Trophoblast cell (in vitro differentiated cells and primary cell): ENCODE measurements at regions not wholly inside any gene's neighbourhood (a gene's known extent, or its start where the extent isn't known, plus 50 kb on each side); places are given as distances from the start of the nearest gene placed in this dataset.
A peak's percentile ranks its signal among the peaks of the same experiment; 100 is the strongest.

Source experiments
- DNase-seq, 2 donors: peaks; one replicate each; pipeline ENCODE4 v3.0.0-alpha.2; 2016
- H2AFZ ChIP-seq: 2 replicates; pipeline ENCODE4 v1.6.1; 2013; ENCODE audit warnings: low read length, moderate library complexity, mild to moderate bottlenecking; ENCODE audit not compliant: insufficient read depth, poor library complexity
- H2AK5ac ChIP-seq: 2 replicates; pipeline ENCODE4 v1.6.1; 2013; ENCODE audit warnings: mild to moderate bottlenecking, low read length
- H2BK120ac ChIP-seq: 2 replicates; pipeline ENCODE4 v1.6.1; 2013; ENCODE audit warnings: low read length, mild to moderate bottlenecking, moderate library complexity; ENCODE audit not compliant: insufficient read depth, poor library complexity
- H2BK12ac ChIP-seq: 2 replicates; pipeline ENCODE4 v1.6.1; 2013; ENCODE audit warnings: mild to moderate bottlenecking, low read length, moderate library complexity
- H2BK5ac ChIP-seq: 2 replicates; pipeline ENCODE4 v1.6.1; 2013; ENCODE audit warnings: low read length, low read depth, moderate library complexity, mild to moderate bottlenecking; ENCODE audit not compliant: poor library complexity
- H3K14ac ChIP-seq: 2 replicates; pipeline ENCODE4 v1.6.1; 2013; ENCODE audit warnings: mild to moderate bottlenecking, low read length
- H3K18ac ChIP-seq: 2 replicates; pipeline ENCODE4 v1.6.1; 2013; ENCODE audit warnings: mild to moderate bottlenecking, low read length
- H3K23ac ChIP-seq: 2 replicates; pipeline ENCODE4 v1.6.1; 2013; ENCODE audit warnings: low read length
- H3K27ac ChIP-seq: 2 replicates; pipeline ENCODE4 v1.5.1; 2013; ENCODE audit warnings: low read depth, mild to moderate bottlenecking, inconsistent platforms, low read length, moderate library complexity
- H3K27me3 ChIP-seq: 2 replicates; pipeline ENCODE4 v1.6.1; 2013; ENCODE audit warnings: inconsistent platforms, mild to moderate bottlenecking, low read length, moderate library complexity; ENCODE audit not compliant: insufficient read depth
- H3K36me3 ChIP-seq, 2 experiments: 1 replicate in 1 of 2; 2 replicates in 1 of 2; pipeline ENCODE4 v1.6.1; 2013; ENCODE audit warnings: low read length in 2 of 2, mild to moderate bottlenecking in 2 of 2, moderate library complexity in 1 of 2; ENCODE audit not compliant: insufficient read depth in 2 of 2, control insufficient read depth in 1 of 2
- H3K4ac ChIP-seq: 2 replicates; pipeline ENCODE4 v1.6.1; 2013; ENCODE audit warnings: low read depth, mild to moderate bottlenecking, low read length, moderate library complexity
- H3K4me1 ChIP-seq, 2 experiments: 1 replicate in 1 of 2; 2 replicates in 1 of 2; pipeline ENCODE4 v1.6.1; 2013; ENCODE audit warnings: low read length in 2 of 2, mild to moderate bottlenecking in 2 of 2, moderate library complexity in 1 of 2; ENCODE audit not compliant: insufficient read depth in 2 of 2, control insufficient read depth in 1 of 2
- H3K4me2 ChIP-seq: 2 replicates; pipeline ENCODE4 v1.6.1; 2013; ENCODE audit warnings: inconsistent platforms, mild to moderate bottlenecking, low read length, moderate library complexity
- H3K4me3 ChIP-seq: 2 replicates; pipeline ENCODE4 v1.5.1; 2013; ENCODE audit warnings: mild to moderate bottlenecking, low read depth, low read length, inconsistent platforms
- H3K79me1 ChIP-seq: one replicate; pipeline ENCODE4 v1.6.1; 2013; ENCODE audit warnings: low read length
- H3K79me2 ChIP-seq: 2 replicates; pipeline ENCODE4 v1.6.1; 2013; ENCODE audit warnings: low read length, mild to moderate bottlenecking; ENCODE audit not compliant: control insufficient read depth, insufficient read depth, poor library complexity
- H3K9ac ChIP-seq: 2 replicates; pipeline ENCODE4 v1.6.1; 2013; ENCODE audit warnings: mild to moderate bottlenecking, low read length
- H3K9me3 ChIP-seq: 2 replicates; pipeline ENCODE4 v1.6.1; 2013; ENCODE audit warnings: low read depth, mild to moderate bottlenecking, control low read depth, inconsistent platforms, low read length; ENCODE audit not compliant: insufficient read depth
- H4K12ac ChIP-seq: 2 replicates; pipeline ENCODE4 v1.6.1; 2013; ENCODE audit warnings: low read depth, mild to moderate bottlenecking, low read length, moderate library complexity
- H4K8ac ChIP-seq: 2 replicates; pipeline ENCODE4 v1.6.1; 2013; ENCODE audit warnings: low read depth, mild to moderate bottlenecking, low read length, moderate library complexity
- H4K91ac ChIP-seq: one replicate; pipeline ENCODE4 v1.6.1; 2013; ENCODE audit warnings: low read depth, mild to moderate bottlenecking, low read length, moderate library complexity
- WGBS: extraction: QIAGEN DNeasy Blood & Tissue Kit; methylation state at CpG from one replicate; pipeline ENCODE4 v1.1.7; 2013; ENCODE audit warnings: missing lambda C conversion rate; ENCODE audit not compliant: insufficient read length, insufficient coverage; ENCODE audit errors: extremely low coverage; 5-methylcytosine and 5-hydroxymethylcytosine counted together

GRCh38 chr6:139680819-139681218 lies 306.4 kb upstream of the CITED2 start:
- Histone ChIP-seq H3K36me3 (no peaks in the 10 kb centered on the region), H4K12ac (no peak overlapping the region), H3K4me2 (no peak overlapping the region), H2AK5ac (no peak overlapping the region), H3K4ac (no peak overlapping the region), H2BK5ac (no peak overlapping the region), H3K79me1 (no peaks in the 10 kb centered on the region), H2BK12ac (no peak overlapping the region), H3K23ac (no peak overlapping the region), H3K14ac (no peak overlapping the region), H3K4me1 (no peaks in the 10 kb centered on the region), H3K79me2 (no peaks in the 10 kb centered on the region), H3K18ac (no peak overlapping the region), H3K4me3 (no peak overlapping the region), H4K8ac (no peak overlapping the region), H2BK120ac (no peak overlapping the region), H3K27me3 (no peaks in the 10 kb centered on the region), H3K9me3 (no peaks in the 10 kb centered on the region), H3K9ac (no peak overlapping the region), H3K27ac (no peak overlapping the region), H4K91ac (no peak overlapping the region), H2AFZ (no peak overlapping the region)
- no CpG with 5 or more reads among the region's 5 CpGs for WGBS
- DNase-seq: peak; percentile 26 to 53

- H4K8ac ChIP-seq: no peak overlapping the region
- no peak overlapping the region for H3K27ac ChIP-seq
- no peak overlapping the region for H3K9ac ChIP-seq
- no CpG with 5 or more reads among the region's 3 CpGs for WGBS
- H4K12ac ChIP-seq: no peak overlapping the region
- H3K18ac ChIP-seq: no peak overlapping the region
- no peak overlapping the region for H2AFZ ChIP-seq
- H3K79me1 ChIP-seq: no peaks in the 10 kb centered on the region
- DNase-seq: peak; percentile 84 to 93
- no peak overlapping the region for H4K91ac ChIP-seq
- no peaks in the 10 kb centered on the region for H3K27me3 ChIP-seq
- no peaks in the 10 kb centered on the region for H3K4me1 ChIP-seq
- H3K36me3 ChIP-seq: no peaks in the 10 kb centered on the region
- H3K4ac ChIP-seq: no peak overlapping the region
- no peak overlapping the region for H3K4me2 ChIP-seq
- H2BK12ac ChIP-seq: no peak overlapping the region
- no peak overlapping the region for H3K14ac ChIP-seq
- no peaks in the 10 kb centered on the region for H3K79me2 ChIP-seq
- H2BK5ac ChIP-seq: no peak overlapping the region
- H2AK5ac ChIP-seq: no peak overlapping the region
- no peak overlapping the region for H3K4me3 ChIP-seq
- no peak overlapping the region for H3K23ac ChIP-seq
- no peaks in the 10 kb centered on the region for H3K9me3 ChIP-seq
- no peak overlapping the region for H2BK120ac ChIP-seq
These were observed 305.2 kb upstream of the CITED2 start for GRCh38 chr6:139679516-139680179.

DNA sequence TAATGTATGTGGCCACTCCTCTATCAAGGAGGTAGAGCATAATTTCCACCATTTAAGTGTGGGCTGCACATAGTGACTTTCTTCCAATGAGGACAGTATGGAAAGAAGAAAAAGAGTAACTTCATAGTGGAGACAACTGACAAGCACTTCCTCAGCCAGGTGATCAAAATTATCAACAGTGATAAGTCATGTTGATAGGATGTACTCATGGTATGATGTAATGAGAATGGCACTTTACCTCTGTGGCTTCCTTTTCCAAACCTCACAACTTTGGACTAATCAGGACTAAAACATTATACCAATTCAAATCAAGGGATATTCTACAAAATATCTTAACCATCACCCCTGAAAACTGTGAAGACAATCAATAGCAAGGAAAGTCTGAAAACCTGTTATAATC lies 302.3 kb upstream of the CITED2 start:
- no peak overlapping the region for H4K12ac ChIP-seq
- no peak overlapping the region for H3K4me2 ChIP-seq
- no peak overlapping the region for H2BK12ac ChIP-seq
- no peak overlapping the region for H2AFZ ChIP-seq
- no peaks in the 10 kb centered on the region for H3K9me3 ChIP-seq
- H3K79me1 ChIP-seq: no peaks in the 10 kb centered on the region
- H3K79me2 ChIP-seq: no peaks in the 10 kb centered on the region
- no peak overlapping the region for H2BK120ac ChIP-seq
- no peak overlapping the region for H4K91ac ChIP-seq
- no peak overlapping the region for H3K23ac ChIP-seq
- no peak overlapping the region for H2BK5ac ChIP-seq
- no peak overlapping the region for H3K4ac ChIP-seq
- H3K27ac ChIP-seq: no peak overlapping the region
- no peak overlapping the region for H3K4me3 ChIP-seq
- peak in 1 of 2 donors; percentile 54 for DNase-seq
- H2AK5ac ChIP-seq: no peak overlapping the region
- H3K4me1 ChIP-seq: no peaks in the 10 kb centered on the region
- no peak overlapping the region for H3K14ac ChIP-seq
- no peaks in the 10 kb centered on the region for H3K27me3 ChIP-seq
- H3K36me3 ChIP-seq: no peaks in the 10 kb centered on the region
- H3K18ac ChIP-seq: no peak overlapping the region
- H3K9ac ChIP-seq: no peak overlapping the region
- H4K8ac ChIP-seq: no peak overlapping the region

GRCh38 chr6:139666284-139666683 lies 291.8 kb upstream of the CITED2 start:
- H4K8ac ChIP-seq: no peak overlapping the region
- H2AK5ac ChIP-seq: no peak overlapping the region
- DNase-seq: no peak
- H4K12ac ChIP-seq: no peak overlapping the region
- no peak overlapping the region for H3K23ac ChIP-seq
- H3K27ac ChIP-seq: no peak overlapping the region
- H3K4me3 ChIP-seq: no peak overlapping the region
- H3K79me2 ChIP-seq: no peaks in the 10 kb centered on the region
- H4K91ac ChIP-seq: no peak overlapping the region
- no peak overlapping the region for H3K14ac ChIP-seq
- no peak overlapping the region for H2AFZ ChIP-seq
- H3K4me2 ChIP-seq: no peak overlapping the region
- no peak overlapping the region for H3K4ac ChIP-seq
- peaks cover 1% of the 10 kb centered on the region for H3K9me3 ChIP-seq
- H3K4me1 ChIP-seq: no peaks in the 10 kb centered on the region
- H2BK12ac ChIP-seq: no peak overlapping the region
- no peaks in the 10 kb centered on the region for H3K79me1 ChIP-seq
- no peak overlapping the region for H2BK5ac ChIP-seq
- H3K27me3 ChIP-seq: no peaks in the 10 kb centered on the region
- no peak overlapping the region for H3K9ac ChIP-seq
- H3K18ac ChIP-seq: no peak overlapping the region
- H2BK120ac ChIP-seq: no peak overlapping the region
- H3K36me3 ChIP-seq: no peaks in the 10 kb centered on the region
